HAP-1 (cell line): ENCODE measurements at regions not wholly inside any gene's neighbourhood (a gene's known extent, or its start where the extent isn't known, plus 50 kb on each side); places are given as distances from the start of the nearest gene placed in this dataset.
"Not testable (repeated sequence)": the region's sequence is repeated elsewhere in the genome, so short reads cannot be mapped to it uniquely, and the experiment has no call there.

Experiments
- DNase-seq, 2 experiments: peaks; one replicate each; pipeline ENCODE4 v3.0.0-alpha.2; 2016 to 2020; ENCODE audit warnings: low spot score in 2 of 2
- H3K27me3 ChIP-seq: fragments of 250-450 bp; sonication (Bioruptor Pico); 2 replicates; pipeline ENCODE4 v1.5.1; 2020; ENCODE audit warnings: low read depth, mild to moderate bottlenecking, moderate library complexity
- H3K36me3 ChIP-seq: fragments of 250-450 bp; sonication (Bioruptor Pico); replicated peaks from 2 replicates; pipeline ENCODE4 v1.5.1; 2020; ENCODE audit warnings: mild to moderate bottlenecking
- H3K4me1 ChIP-seq: fragments of 250-450 bp; sonication (Bioruptor Pico); 2 replicates; pipeline ENCODE4 v1.5.1; 2020; ENCODE audit warnings: mild to moderate bottlenecking
- H3K4me3 ChIP-seq: fragments of 250-450 bp; sonication (Bioruptor Pico); 2 replicates; pipeline ENCODE4 v1.5.1; 2020; ENCODE audit warnings: mild to moderate bottlenecking, moderate library complexity
- H3K9me3 ChIP-seq: fragments of 250-450 bp; sonication (Bioruptor Pico); 2 replicates; pipeline ENCODE4 v1.5.1; 2020; ENCODE audit warnings: mild to moderate bottlenecking, moderate library complexity
- in situ Hi-C: fragments of 300-500 bp; cut with MboI; formaldehyde crosslinking; loops from 3 replicates; pipeline ENCODE4 v1.14.3; 2020; ENCODE audit warnings: low sequenced_read_pairs, inconsistent platforms, mixed read lengths

GRCh38 chr16:76857402-76857801 is 333.6 kb upstream of the MON1B start:
- Histone ChIP-seq H3K36me3 (no peaks in the 10 kb centered on the region), H3K4me3 (no peak overlapping the region), H3K9me3 (no peaks in the 10 kb centered on the region), H3K27me3 (no peaks in the 10 kb centered on the region), H3K4me1 (no peaks in the 10 kb centered on the region)
- in situ Hi-C loops, result no loop called here
- no peak for DNase-seq

GRCh38 chr16:76862901-76863300 is 328.1 kb upstream of the MON1B start:
- in situ Hi-C loops, result no loop called here
- no peaks in the 10 kb centered on the region for H3K4me1 ChIP-seq
- H3K9me3 ChIP-seq, result no peaks in the 10 kb centered on the region
- no peak for DNase-seq
- H3K36me3 ChIP-seq, result no peaks in the 10 kb centered on the region
- H3K4me3 ChIP-seq, result no peak overlapping the region
- no peaks in the 10 kb centered on the region for H3K27me3 ChIP-seq

- Histone ChIP-seq H3K36me3 (no peaks in the 10 kb centered on the region), H3K9me3 (no peaks in the 10 kb centered on the region), H3K4me1 (no peaks in the 10 kb centered on the region), H3K27me3 (no peaks in the 10 kb centered on the region), H3K4me3 (no peak overlapping the region)
- in situ Hi-C loops, result no loop called here
- no peak for DNase-seq
These were observed 324.0 kb upstream of the MON1B start for GRCh38 chr16:76866994-76867393.

GRCh38 chr16:76875898-76876297 is 315.1 kb upstream of the MON1B start:
- H3K4me1 ChIP-seq, result no peaks in the 10 kb centered on the region
- H3K9me3 ChIP-seq, result no peaks in the 10 kb centered on the region
- in situ Hi-C loops, result no loop called here
- H3K27me3 ChIP-seq, result no peaks in the 10 kb centered on the region
- H3K4me3 ChIP-seq, result no peak overlapping the region
- no peaks in the 10 kb centered on the region for H3K36me3 ChIP-seq
- DNase-seq, result no peak

GRCh38 chr16:76879420-76879819 is 311.6 kb upstream of the MON1B start:
- Histone ChIP-seq H3K27me3 (no peaks in the 10 kb centered on the region), H3K9me3 (no peaks in the 10 kb centered on the region), H3K4me3 (no peak overlapping the region), H3K4me1 (no peaks in the 10 kb centered on the region), H3K36me3 (no peaks in the 10 kb centered on the region)
- in situ Hi-C loops, result no loop called here
- no peak for DNase-seq

GRCh38 chr16:76880523-76880922 is 310.5 kb upstream of the MON1B start:
- H3K4me3 ChIP-seq, H3K9me3 ChIP-seq, H3K27me3 ChIP-seq, H3K36me3 ChIP-seq, H3K4me1 ChIP-seq, in situ Hi-C loops, DNase-seq: not testable (repeated sequence)

GRCh38 chr16:76882105-76882504 is 308.9 kb upstream of the MON1B start:
- no peaks in the 10 kb centered on the region for H3K9me3 ChIP-seq
- no peaks in the 10 kb centered on the region for H3K4me1 ChIP-seq
- no peak for DNase-seq
- no peak overlapping the region for H3K4me3 ChIP-seq
- no peaks in the 10 kb centered on the region for H3K36me3 ChIP-seq
- in situ Hi-C loops, result no loop called here
- H3K27me3 ChIP-seq, result no peaks in the 10 kb centered on the region

- Histone ChIP-seq H3K9me3 (no peaks in the 10 kb centered on the region), H3K36me3 (no peaks in the 10 kb centered on the region), H3K4me1 (no peaks in the 10 kb centered on the region), H3K4me3 (no peak overlapping the region), H3K27me3 (no peaks in the 10 kb centered on the region)
- no peak for DNase-seq
- in situ Hi-C loops, result no loop called here
These were observed 307.9 kb upstream of the MON1B start for GRCh38 chr16:76883076-76883475.

- peak in 1 of 2 experiments; percentile 2 for DNase-seq
- Histone ChIP-seq H3K4me1 (no peaks in the 10 kb centered on the region), H3K9me3 (no peaks in the 10 kb centered on the region), H3K4me3 (no peak overlapping the region), H3K36me3 (no peaks in the 10 kb centered on the region), H3K27me3 (no peaks in the 10 kb centered on the region)
- in situ Hi-C loops, result no loop called here
These were observed 305.0 kb upstream of the MON1B start for GRCh38 chr16:76885776-76886537.

GRCh38 chr16:76897816-76898215 is 293.2 kb upstream of the MON1B start:
- DNase-seq, result no peak
- Histone ChIP-seq H3K4me3 (no peak overlapping the region), H3K9me3 (no peaks in the 10 kb centered on the region), H3K4me1 (no peaks in the 10 kb centered on the region), H3K36me3 (no peaks in the 10 kb centered on the region), H3K27me3 (no peaks in the 10 kb centered on the region)
- in situ Hi-C loops, result no loop called here

GRCh38 chr16:76899767-76900166 is 291.2 kb upstream of the MON1B start:
- Histone ChIP-seq H3K4me1 (no peaks in the 10 kb centered on the region), H3K4me3 (no peak overlapping the region), H3K27me3 (no peaks in the 10 kb centered on the region), H3K9me3 (no peaks in the 10 kb centered on the region), H3K36me3 (no peaks in the 10 kb centered on the region)
- no peak for DNase-seq
- in situ Hi-C loops, result no loop called here

GRCh38 chr16:76900285-76901263 is 290.4 kb upstream of the MON1B start:
- Histone ChIP-seq H3K27me3 (no peaks in the 10 kb centered on the region), H3K36me3 (no peaks in the 10 kb centered on the region), H3K4me3 (no peak overlapping the region), H3K9me3 (no peaks in the 10 kb centered on the region), H3K4me1 (no peaks in the 10 kb centered on the region)
- no peak for DNase-seq
- in situ Hi-C loops, result no loop called here

GRCh38 chr16:76906552-76906951 is 284.4 kb upstream of the MON1B start:
- H3K9me3 ChIP-seq, result no peaks in the 10 kb centered on the region
- H3K4me1 ChIP-seq, result no peaks in the 10 kb centered on the region
- in situ Hi-C loops, result no loop called here
- no peak overlapping the region for H3K4me3 ChIP-seq
- H3K27me3 ChIP-seq, result no peaks in the 10 kb centered on the region
- DNase-seq, result no peak
- no peaks in the 10 kb centered on the region for H3K36me3 ChIP-seq

- no peak for DNase-seq
- in situ Hi-C loops, result no loop called here
- Histone ChIP-seq H3K36me3 (no peaks in the 10 kb centered on the region), H3K27me3 (no peaks in the 10 kb centered on the region), H3K9me3 (no peaks in the 10 kb centered on the region), H3K4me1 (no peaks in the 10 kb centered on the region), H3K4me3 (no peak overlapping the region)
These were observed 280.1 kb upstream of the MON1B start for GRCh38 chr16:76910931-76911330.
